SK-N-SH treated with all-trans-retinoic acid at 6 μM for 48 hours (cell line): ENCODE measurements at regions not wholly inside any gene's neighbourhood (a gene's known extent, or its start where the extent isn't known, plus 50 kb on each side); places are given as distances from the start of the nearest gene placed in this dataset.

ENCODE experiments used
- ARNTL ChIP-seq: fragments of 450-650 bp; formaldehyde crosslinking; IDR thresholded peaks from 2 replicates; pipeline ENCODE4 v1.5.0; 2020; ENCODE audit warnings: low read depth, mild to moderate bottlenecking, moderate library complexity, borderline replicate concordance
- CSRNP3 ChIP-seq: fragments of 250-450 bp; sonication (Bioruptor Pico); IDR thresholded peaks from 2 replicates; pipeline ENCODE4 v1.5.1; 2021; ENCODE audit warnings: mild to moderate bottlenecking, moderate library complexity
- ISL1 ChIP-seq: fragments of 250-450 bp; sonication (Bioruptor Pico); IDR thresholded peaks from 2 replicates; pipeline ENCODE4 v2.1.2; 2022; ENCODE audit warnings: mild to moderate bottlenecking, moderate library complexity
- OSR1 ChIP-seq: fragments of 250-450 bp; sonication (Bioruptor Pico); IDR thresholded peaks from 2 replicates; pipeline ENCODE4 v1.8.0; 2022; ENCODE audit warnings: moderate library complexity, mild to moderate bottlenecking, inconsistent platforms
- PATZ1 ChIP-seq: fragments of 250-450 bp; sonication (Bioruptor Pico); IDR thresholded peaks from 2 replicates; pipeline ENCODE4 v1.8.0; 2020; ENCODE audit warnings: mild to moderate bottlenecking, moderate library complexity, borderline replicate concordance
- RARB ChIP-seq: fragments of 250-450 bp; sonication (Bioruptor Pico); IDR thresholded peaks from 2 replicates; pipeline ENCODE4 v1.8.0; 2021; ENCODE audit warnings: mild to moderate bottlenecking, moderate library complexity
- TOX ChIP-seq: fragments of 250-450 bp; sonication (Bioruptor Pico); IDR thresholded peaks from 2 replicates; pipeline ENCODE4 v1.8.0; 2021; ENCODE audit warnings: mild to moderate bottlenecking, moderate library complexity, borderline replicate concordance
- ZC3H10 ChIP-seq: fragments of 250-450 bp; sonication (Bioruptor Pico); IDR thresholded peaks from 2 replicates; pipeline ENCODE4 v1.5.1; 2021; ENCODE audit warnings: mild to moderate bottlenecking, moderate library complexity
- ZFP3 ChIP-seq: fragments of 250-450 bp; sonication (Bioruptor Pico); IDR thresholded peaks from 2 replicates; pipeline ENCODE4 v1.5.0; 2020; ENCODE audit warnings: mild to moderate bottlenecking, moderate library complexity
- ZFP30 ChIP-seq: fragments of 450-650 bp; formaldehyde crosslinking; IDR thresholded peaks from 2 replicates; pipeline ENCODE4 v1.5.0; 2022; ENCODE audit warnings: mild to moderate bottlenecking, moderate library complexity
- ZNF565 ChIP-seq: fragments of 450-650 bp; formaldehyde crosslinking; conservative IDR thresholded peaks from 2 replicates; pipeline ENCODE4 v1.5.0; 2020; ENCODE audit warnings: low read depth, mild to moderate bottlenecking, moderate library complexity
- ZNF70 ChIP-seq: fragments of 450-650 bp; formaldehyde crosslinking; IDR thresholded peaks from 2 replicates; pipeline ENCODE4 v1.5.0; 2020; ENCODE audit warnings: mild to moderate bottlenecking, moderate library complexity
- ZNF8 ChIP-seq: fragments of 450-650 bp; formaldehyde crosslinking; IDR thresholded peaks from 2 replicates; pipeline ENCODE4 v1.5.0; 2020; ENCODE audit warnings: mild to moderate bottlenecking, moderate library complexity
- TF ChIP-seq, protein P1 (sequence below): fragments of 250-450 bp; sonication (Bioruptor Pico); IDR thresholded peaks from 2 replicates; pipeline ENCODE4 v1.5.1; 2020; ENCODE audit warnings: low read depth, mild to moderate bottlenecking, moderate library complexity

GRCh38 chr2:183892315-183892941 is 705.9 kb upstream of the ZNF804A start:
- TF ChIP-seq ZFP3 (no peak), ZNF565 (CRISPR knock-in tag) (no peak), ZFP30 (no peak), ZC3H10 (CRISPR knock-in tag) (no peak), ARNTL (CRISPR knock-in tag) (no peak), ISL1 (no peak), ZNF70 (no peak), PATZ1 (CRISPR knock-in tag) (no peak), TOX (CRISPR knock-in tag) (no peak), CSRNP3 (CRISPR knock-in tag) (no peak), OSR1 (no peak), ZNF8 (CRISPR knock-in tag) (no peak), RARB (CRISPR knock-in tag) (no peak)
- TF ChIP-seq, protein P1, sequence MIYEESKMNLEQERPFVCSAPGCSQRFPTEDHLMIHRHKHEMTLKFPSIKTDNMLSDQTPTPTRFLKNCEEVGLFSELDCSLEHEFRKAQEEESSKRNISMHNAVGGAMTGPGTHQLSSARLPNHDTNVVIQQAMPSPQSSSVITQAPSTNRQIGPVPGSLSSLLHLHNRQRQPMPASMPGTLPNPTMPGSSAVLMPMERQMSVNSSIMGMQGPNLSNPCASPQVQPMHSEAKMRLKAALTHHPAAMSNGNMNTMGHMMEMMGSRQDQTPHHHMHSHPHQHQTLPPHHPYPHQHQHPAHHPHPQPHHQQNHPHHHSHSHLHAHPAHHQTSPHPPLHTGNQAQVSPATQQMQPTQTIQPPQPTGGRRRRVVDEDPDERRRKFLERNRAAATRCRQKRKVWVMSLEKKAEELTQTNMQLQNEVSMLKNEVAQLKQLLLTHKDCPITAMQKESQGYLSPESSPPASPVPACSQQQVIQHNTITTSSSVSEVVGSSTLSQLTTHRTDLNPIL (CRISPR knock-in tag): no peak
